ENCODE measurements at regions not wholly inside any gene's neighbourhood (a gene's known extent, or its start where the extent isn't known, plus 50 kb on each side); places are given as distances from the start of the nearest gene placed in this dataset.

DNA sequence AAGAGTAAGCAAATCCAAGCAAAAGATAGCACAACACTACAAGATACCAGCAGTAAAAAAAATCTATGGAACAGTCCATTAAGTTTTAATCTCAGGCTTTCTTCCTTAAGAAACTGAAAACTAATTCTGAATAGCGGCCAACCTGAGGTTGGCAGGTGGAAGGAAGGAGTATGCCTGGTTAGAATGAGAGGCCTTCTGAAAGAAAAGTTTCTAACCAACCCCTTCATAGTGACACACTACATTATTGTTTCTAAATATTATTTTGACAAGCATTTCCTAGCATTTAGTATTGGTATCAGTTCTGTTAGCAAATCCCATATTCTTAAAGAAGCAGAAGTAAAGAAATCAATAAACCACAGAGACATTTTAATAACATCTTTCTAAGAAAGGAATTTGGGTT, 205.7 kb upstream of the PTBP2 start:
- TF ChIP-seq, protein P1, sequence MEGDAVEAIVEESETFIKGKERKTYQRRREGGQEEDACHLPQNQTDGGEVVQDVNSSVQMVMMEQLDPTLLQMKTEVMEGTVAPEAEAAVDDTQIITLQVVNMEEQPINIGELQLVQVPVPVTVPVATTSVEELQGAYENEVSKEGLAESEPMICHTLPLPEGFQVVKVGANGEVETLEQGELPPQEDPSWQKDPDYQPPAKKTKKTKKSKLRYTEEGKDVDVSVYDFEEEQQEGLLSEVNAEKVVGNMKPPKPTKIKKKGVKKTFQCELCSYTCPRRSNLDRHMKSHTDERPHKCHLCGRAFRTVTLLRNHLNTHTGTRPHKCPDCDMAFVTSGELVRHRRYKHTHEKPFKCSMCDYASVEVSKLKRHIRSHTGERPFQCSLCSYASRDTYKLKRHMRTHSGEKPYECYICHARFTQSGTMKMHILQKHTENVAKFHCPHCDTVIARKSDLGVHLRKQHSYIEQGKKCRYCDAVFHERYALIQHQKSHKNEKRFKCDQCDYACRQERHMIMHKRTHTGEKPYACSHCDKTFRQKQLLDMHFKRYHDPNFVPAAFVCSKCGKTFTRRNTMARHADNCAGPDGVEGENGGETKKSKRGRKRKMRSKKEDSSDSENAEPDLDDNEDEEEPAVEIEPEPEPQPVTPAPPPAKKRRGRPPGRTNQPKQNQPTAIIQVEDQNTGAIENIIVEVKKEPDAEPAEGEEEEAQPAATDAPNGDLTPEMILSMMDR (tag by site-specific recombination; IDR thresholded peaks at IDR 0.05): no peak
- TF ChIP-seq, protein P2, sequence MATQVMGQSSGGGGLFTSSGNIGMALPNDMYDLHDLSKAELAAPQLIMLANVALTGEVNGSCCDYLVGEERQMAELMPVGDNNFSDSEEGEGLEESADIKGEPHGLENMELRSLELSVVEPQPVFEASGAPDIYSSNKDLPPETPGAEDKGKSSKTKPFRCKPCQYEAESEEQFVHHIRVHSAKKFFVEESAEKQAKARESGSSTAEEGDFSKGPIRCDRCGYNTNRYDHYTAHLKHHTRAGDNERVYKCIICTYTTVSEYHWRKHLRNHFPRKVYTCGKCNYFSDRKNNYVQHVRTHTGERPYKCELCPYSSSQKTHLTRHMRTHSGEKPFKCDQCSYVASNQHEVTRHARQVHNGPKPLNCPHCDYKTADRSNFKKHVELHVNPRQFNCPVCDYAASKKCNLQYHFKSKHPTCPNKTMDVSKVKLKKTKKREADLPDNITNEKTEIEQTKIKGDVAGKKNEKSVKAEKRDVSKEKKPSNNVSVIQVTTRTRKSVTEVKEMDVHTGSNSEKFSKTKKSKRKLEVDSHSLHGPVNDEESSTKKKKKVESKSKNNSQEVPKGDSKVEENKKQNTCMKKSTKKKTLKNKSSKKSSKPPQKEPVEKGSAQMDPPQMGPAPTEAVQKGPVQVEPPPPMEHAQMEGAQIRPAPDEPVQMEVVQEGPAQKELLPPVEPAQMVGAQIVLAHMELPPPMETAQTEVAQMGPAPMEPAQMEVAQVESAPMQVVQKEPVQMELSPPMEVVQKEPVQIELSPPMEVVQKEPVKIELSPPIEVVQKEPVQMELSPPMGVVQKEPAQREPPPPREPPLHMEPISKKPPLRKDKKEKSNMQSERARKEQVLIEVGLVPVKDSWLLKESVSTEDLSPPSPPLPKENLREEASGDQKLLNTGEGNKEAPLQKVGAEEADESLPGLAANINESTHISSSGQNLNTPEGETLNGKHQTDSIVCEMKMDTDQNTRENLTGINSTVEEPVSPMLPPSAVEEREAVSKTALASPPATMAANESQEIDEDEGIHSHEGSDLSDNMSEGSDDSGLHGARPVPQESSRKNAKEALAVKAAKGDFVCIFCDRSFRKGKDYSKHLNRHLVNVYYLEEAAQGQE (tag by site-specific recombination; IDR thresholded peaks at IDR 0.05): no peak
- TF ChIP-seq, protein P3, sequence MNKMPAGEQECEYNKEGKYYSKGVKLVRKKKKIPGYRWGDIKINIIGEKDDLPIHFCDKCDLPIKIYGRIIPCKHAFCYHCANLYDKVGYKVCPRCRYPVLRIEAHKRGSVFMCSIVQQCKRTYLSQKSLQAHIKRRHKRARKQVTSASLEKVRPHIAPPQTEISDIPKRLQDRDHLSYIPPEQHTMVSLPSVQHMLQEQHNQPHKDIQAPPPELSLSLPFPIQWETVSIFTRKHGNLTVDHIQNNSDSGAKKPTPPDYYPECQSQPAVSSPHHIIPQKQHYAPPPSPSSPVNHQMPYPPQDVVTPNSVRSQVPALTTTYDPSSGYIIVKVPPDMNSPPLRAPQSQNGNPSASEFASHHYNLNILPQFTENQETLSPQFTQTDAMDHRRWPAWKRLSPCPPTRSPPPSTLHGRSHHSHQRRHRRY (tag by site-specific recombination; IDR thresholded peaks at IDR 0.05): no peak
- TF ChIP-seq ZBTB1 (tag by site-specific recombination; IDR thresholded peaks at IDR 0.05) (no peak), ZNF701 (tag by site-specific recombination; IDR thresholded peaks at IDR 0.05) (no peak), ZNF423 (tag by site-specific recombination; IDR thresholded peaks at IDR 0.05) (no peak), ZNF555 (tag by site-specific recombination; conservative IDR thresholded peaks at IDR 0.05) (no peak)

Data from HEK293 (cell line).